H9 (cell line): ENCODE measurements at regions not wholly inside any gene's neighbourhood (a gene's known extent, or its start where the extent isn't known, plus 50 kb on each side); places are given as distances from the start of the nearest gene placed in this dataset.

Experiments
- DNase-seq: peaks from one replicate; pipeline ENCODE4 v3.0.0-alpha.2; 2017
- H2AFZ ChIP-seq: one replicate; pipeline ENCODE4 v1.6.1; 2013; ENCODE audit warnings: mild to moderate bottlenecking, low read length, control low read depth, moderate library complexity
- H2AK5ac ChIP-seq: 2 replicates; pipeline ENCODE4 v1.6.1; 2013; ENCODE audit warnings: low read length, control low read depth, mixed read lengths; ENCODE audit not compliant: insufficient read length
- H2BK120ac ChIP-seq: one replicate; pipeline ENCODE4 v1.6.1; 2013; ENCODE audit warnings: low read depth, mild to moderate bottlenecking, low read length, control low read depth, inconsistent platforms; ENCODE audit not compliant: poor library complexity, severe bottlenecking
- H2BK12ac ChIP-seq: 2 replicates; pipeline ENCODE4 v1.6.1; 2013; ENCODE audit warnings: low read length, control low read depth, mixed read lengths, low read depth; ENCODE audit not compliant: insufficient read length
- H2BK15ac ChIP-seq: 2 replicates; pipeline ENCODE4 v1.6.1; 2013; ENCODE audit warnings: low read depth, low read length, control low read depth
- H2BK20ac ChIP-seq: one replicate; pipeline ENCODE4 v1.6.1; 2013; ENCODE audit warnings: low read depth, mild to moderate bottlenecking, low read length, control low read depth, inconsistent platforms; ENCODE audit not compliant: poor library complexity, severe bottlenecking
- H2BK5ac ChIP-seq: 2 replicates; pipeline ENCODE4 v1.6.1; 2013; ENCODE audit warnings: low read length, control low read depth, mixed read lengths; ENCODE audit not compliant: insufficient read length
- H3K14ac ChIP-seq: 2 replicates; pipeline ENCODE4 v1.6.1; 2013; ENCODE audit warnings: low read length, control low read depth; ENCODE audit not compliant: insufficient read depth
- H3K18ac ChIP-seq: 2 replicates; pipeline ENCODE4 v1.6.1; 2013; ENCODE audit warnings: low read depth, mild to moderate bottlenecking, mixed read lengths, low read length, control low read depth; ENCODE audit not compliant: insufficient read length
- H3K23ac ChIP-seq: 2 replicates; pipeline ENCODE4 v1.6.1; 2013; ENCODE audit warnings: low read length, control low read depth, mixed read lengths, low read depth; ENCODE audit not compliant: insufficient read length
- H3K23me2 ChIP-seq: 2 replicates; pipeline ENCODE4 v1.6.1; 2013; ENCODE audit warnings: low read depth, mild to moderate bottlenecking, mixed read lengths, low read length, control low read depth; ENCODE audit not compliant: insufficient read length, poor library complexity, severe bottlenecking
- H3K27ac ChIP-seq: 2 replicates; pipeline ENCODE4 v1.5.1; 2013; ENCODE audit warnings: low read length, control low read depth, mixed read lengths, low read depth; ENCODE audit not compliant: insufficient read length
- H3K27me3 ChIP-seq: 2 replicates; pipeline ENCODE4 v1.6.1; 2013; ENCODE audit warnings: low read length, control low read depth, inconsistent platforms; ENCODE audit not compliant: insufficient read depth
- H3K4ac ChIP-seq: 2 replicates; pipeline ENCODE4 v1.6.1; 2013; ENCODE audit warnings: low read depth, mild to moderate bottlenecking, control low read depth, inconsistent platforms, low read length, moderate library complexity
- H3K4me1 ChIP-seq: 2 replicates; pipeline ENCODE4 v1.6.1; 2013; ENCODE audit warnings: low read length, control low read depth, inconsistent platforms; ENCODE audit not compliant: insufficient read depth
- H3K4me2 ChIP-seq: 2 replicates; pipeline ENCODE4 v1.6.1; 2013; ENCODE audit warnings: low read length, control low read depth, mixed read lengths; ENCODE audit not compliant: insufficient read length, insufficient read depth
- H3K56ac ChIP-seq: 2 replicates; pipeline ENCODE4 v1.6.1; 2013; ENCODE audit warnings: low read depth, mild to moderate bottlenecking, mixed read lengths, low read length, control low read depth; ENCODE audit not compliant: insufficient read length
- H3K79me1 ChIP-seq: 2 replicates; pipeline ENCODE4 v1.6.1; 2013; ENCODE audit warnings: low read depth, mild to moderate bottlenecking, moderate library complexity, low read length, control low read depth, inconsistent platforms; ENCODE audit not compliant: insufficient read depth, poor library complexity, severe bottlenecking
- H3K79me2 ChIP-seq: 2 replicates; pipeline ENCODE4 v1.6.1; 2013; ENCODE audit warnings: low read length, control low read depth, inconsistent platforms; ENCODE audit not compliant: insufficient read depth
- H3K9ac ChIP-seq: 2 replicates; pipeline ENCODE4 v1.6.1; 2013; ENCODE audit warnings: low read length, control low read depth, mixed read lengths; ENCODE audit not compliant: insufficient read length; ENCODE audit errors: extremely low read depth
- H3K9me3 ChIP-seq: one replicate; pipeline ENCODE4 v1.6.1; 2013; ENCODE audit warnings: low read depth, low read length, inconsistent platforms; ENCODE audit not compliant: control insufficient read depth
- H3T11ph ChIP-seq: one replicate; pipeline ENCODE4 v1.6.1; 2013; ENCODE audit warnings: mild to moderate bottlenecking, low read length, control low read depth, inconsistent platforms
- H4K20me1 ChIP-seq: one replicate; pipeline ENCODE4 v1.6.1; 2013; ENCODE audit not compliant: control insufficient read depth, insufficient read length, insufficient read depth
- H4K5ac ChIP-seq: 2 replicates; pipeline ENCODE4 v1.6.1; 2013; ENCODE audit warnings: low read depth, mild to moderate bottlenecking, mixed read lengths, low read length, control low read depth; ENCODE audit not compliant: insufficient read length
- H4K8ac ChIP-seq: replicated peaks from 2 replicates; pipeline ENCODE4 v1.6.1; 2013; ENCODE audit warnings: low read length, control low read depth, mixed read lengths, low read depth; ENCODE audit not compliant: insufficient read length
- H4K91ac ChIP-seq: 2 replicates; pipeline ENCODE4 v1.6.1; 2013; ENCODE audit warnings: low read depth, mild to moderate bottlenecking, moderate library complexity, mixed read lengths, low read length, control low read depth; ENCODE audit not compliant: insufficient read length
- H3K27ac Mint-ChIP-seq, 3 experiments: 2 replicates in 2 of 3; 3 replicates in 1 of 3; pipeline ENCODE4 v1.8.0; 2020 to 2021; ENCODE audit warnings: mixed read lengths in 3 of 3, mild to moderate bottlenecking in 1 of 3, moderate library complexity in 1 of 3
- H3K27me3 Mint-ChIP-seq: 2 replicates; pipeline ENCODE4 v1.8.0; 2021; ENCODE audit warnings: low read depth, mild to moderate bottlenecking, moderate library complexity, mixed read lengths
- H3K36me3 Mint-ChIP-seq, 3 experiments: 2 replicates in 2 of 3; 3 replicates in 1 of 3; pipeline ENCODE4 v1.8.0; 2020 to 2021; ENCODE audit warnings: low read depth in 3 of 3, mixed read lengths in 3 of 3; ENCODE audit not compliant: insufficient read depth in 1 of 3
- H3K4me1 Mint-ChIP-seq, 2 experiments: 2 replicates each; pipeline ENCODE4 v1.8.0; 2020; ENCODE audit warnings: mixed read lengths in 2 of 2
- H3K4me3 Mint-ChIP-seq, 2 experiments: 2 replicates in 1 of 2; 3 replicates in 1 of 2; pipeline ENCODE4 v1.8.0; 2020 to 2021; ENCODE audit warnings: mild to moderate bottlenecking in 2 of 2, mixed read lengths in 2 of 2, moderate library complexity in 1 of 2
- H3K9me3 Mint-ChIP-seq, 2 experiments: 2 replicates in 1 of 2; 3 replicates in 1 of 2; pipeline ENCODE4 v1.8.0; 2020; ENCODE audit warnings: mild to moderate bottlenecking in 2 of 2, mixed read lengths in 2 of 2, moderate library complexity in 1 of 2
- WGBS: extraction: QIAGEN DNeasy Blood & Tissue Kit; methylation state at CpG from one replicate; pipeline ENCODE4 v1.1.7; 2013; ENCODE audit warnings: missing lambda C conversion rate, low lambda C conversion rate, mixed read lengths; ENCODE audit not compliant: insufficient read length; ENCODE audit errors: extremely low coverage; 5-methylcytosine and 5-hydroxymethylcytosine counted together
- TF ChIP-seq, protein P1 (sequence below): fragments of 200-600 bp; sonication (generic); conservative IDR thresholded peaks from 3 replicates; pipeline ENCODE4 v1.8.0; 2021; ENCODE audit warnings: antibody characterized with exemption, mild to moderate bottlenecking

DNA sequence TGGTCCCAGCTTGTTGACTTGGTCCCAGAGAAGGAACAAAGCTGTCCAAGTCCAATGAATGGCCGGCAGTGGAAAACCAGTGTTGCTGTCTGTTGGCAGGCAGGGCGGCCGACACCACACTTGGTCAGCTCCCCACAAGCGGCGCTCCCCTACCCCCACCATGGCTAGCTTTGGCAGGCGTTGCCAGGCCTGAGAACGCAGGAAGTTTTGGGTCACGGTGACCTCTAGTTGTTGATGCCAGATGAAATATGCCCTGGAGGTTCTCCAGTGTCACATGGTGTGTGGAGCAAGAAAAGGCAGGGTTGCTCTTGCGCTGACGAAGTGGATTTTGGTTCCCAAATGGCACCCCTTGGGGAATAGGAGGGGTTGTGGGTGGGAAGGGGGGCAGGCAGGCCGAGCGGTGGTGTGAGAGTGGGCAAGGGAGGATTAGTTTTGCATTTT lies 72.7 kb upstream of the TPRG1 start:
- H3K36me3 Mint-ChIP-seq, result no peaks in the 10 kb centered on the region
- Histone ChIP-seq H3K4me2 (no peak overlapping the region), H3K14ac (peak overlapping the region; percentile 72; the same call in 1 of the 2 replicates), H3K27me3 (no peaks in the 10 kb centered on the region), H3T11ph (no peak overlapping the region), H3K27ac (no peak overlapping the region), H3K79me2 (no peaks in the 10 kb centered on the region), H2AFZ (no peak overlapping the region), H4K91ac (no peak overlapping the region), H2BK5ac (no peak overlapping the region), H3K79me1 (no peaks in the 10 kb centered on the region), H2BK15ac (no peak overlapping the region), H3K23ac (no peak overlapping the region), H2BK12ac (no peak overlapping the region), H3K9ac (no peak overlapping the region), H2BK120ac (no peak overlapping the region), H4K5ac (no peak overlapping the region), H4K8ac (no peak overlapping the region), H3K4ac (no peak overlapping the region), H4K20me1 (no peaks in the 10 kb centered on the region), H3K23me2 (no peaks in the 10 kb centered on the region), H3K9me3 (no peaks in the 10 kb centered on the region), H2BK20ac (no peak overlapping the region), H3K56ac (no peak overlapping the region), H2AK5ac (no peak overlapping the region), H3K18ac (no peak overlapping the region), H3K4me1 (no peaks in the 10 kb centered on the region)
- no peak overlapping the region for H3K4me3 Mint-ChIP-seq
- DNase-seq, result no peak
- TF ChIP-seq, protein P1, sequence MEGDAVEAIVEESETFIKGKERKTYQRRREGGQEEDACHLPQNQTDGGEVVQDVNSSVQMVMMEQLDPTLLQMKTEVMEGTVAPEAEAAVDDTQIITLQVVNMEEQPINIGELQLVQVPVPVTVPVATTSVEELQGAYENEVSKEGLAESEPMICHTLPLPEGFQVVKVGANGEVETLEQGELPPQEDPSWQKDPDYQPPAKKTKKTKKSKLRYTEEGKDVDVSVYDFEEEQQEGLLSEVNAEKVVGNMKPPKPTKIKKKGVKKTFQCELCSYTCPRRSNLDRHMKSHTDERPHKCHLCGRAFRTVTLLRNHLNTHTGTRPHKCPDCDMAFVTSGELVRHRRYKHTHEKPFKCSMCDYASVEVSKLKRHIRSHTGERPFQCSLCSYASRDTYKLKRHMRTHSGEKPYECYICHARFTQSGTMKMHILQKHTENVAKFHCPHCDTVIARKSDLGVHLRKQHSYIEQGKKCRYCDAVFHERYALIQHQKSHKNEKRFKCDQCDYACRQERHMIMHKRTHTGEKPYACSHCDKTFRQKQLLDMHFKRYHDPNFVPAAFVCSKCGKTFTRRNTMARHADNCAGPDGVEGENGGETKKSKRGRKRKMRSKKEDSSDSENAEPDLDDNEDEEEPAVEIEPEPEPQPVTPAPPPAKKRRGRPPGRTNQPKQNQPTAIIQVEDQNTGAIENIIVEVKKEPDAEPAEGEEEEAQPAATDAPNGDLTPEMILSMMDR, result no peak
- no peak overlapping the region for H3K27ac Mint-ChIP-seq
- no peaks in the 10 kb centered on the region for H3K4me1 Mint-ChIP-seq
- no peaks in the 10 kb centered on the region for H3K27me3 Mint-ChIP-seq
- H3K9me3 Mint-ChIP-seq, result no peaks in the 10 kb centered on the region
- no CpG with 5 or more reads among the region's 12 CpGs for WGBS
